Stimulated activated CD4-positive, alpha-beta T cell treated with anti-CD3 and anti-CD28 coated beads, Interleukin-15, amount 100 ng/mL, for 1 hour (primary cell): ENCODE measurements at regions not wholly inside any gene's neighbourhood (a gene's known extent, or its start where the extent isn't known, plus 50 kb on each side); places are given as distances from the start of the nearest gene placed in this dataset.

Experiments used
- DNase-seq, 2 donors: peaks; one replicate each; pipeline ENCODE4 v3.0.0-alpha.2; 2020; ENCODE audit warnings: low read depth in 1 of 2, low spot score in 1 of 2

DNA sequence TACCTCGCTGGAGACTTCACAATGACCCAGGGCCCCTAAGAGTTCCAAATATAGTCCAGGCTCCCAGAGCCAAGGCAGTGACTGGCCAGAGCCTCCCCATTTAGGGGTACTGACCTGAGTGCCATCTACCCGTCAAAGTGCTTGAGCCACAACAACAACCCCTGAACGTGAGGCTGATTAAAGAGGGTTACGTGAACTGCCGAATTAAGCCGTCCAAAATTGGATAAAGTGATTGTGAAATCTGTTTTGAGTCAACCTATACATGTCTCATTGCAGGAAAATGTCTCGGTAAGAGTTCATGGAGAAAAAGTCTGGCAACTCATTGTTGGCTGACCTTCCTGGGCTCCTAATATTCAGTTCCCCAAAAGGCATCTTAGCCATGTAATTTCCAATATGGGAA, 116.3 kb downstream of the TTC32 start:
- no peak for DNase-seq

DNA sequence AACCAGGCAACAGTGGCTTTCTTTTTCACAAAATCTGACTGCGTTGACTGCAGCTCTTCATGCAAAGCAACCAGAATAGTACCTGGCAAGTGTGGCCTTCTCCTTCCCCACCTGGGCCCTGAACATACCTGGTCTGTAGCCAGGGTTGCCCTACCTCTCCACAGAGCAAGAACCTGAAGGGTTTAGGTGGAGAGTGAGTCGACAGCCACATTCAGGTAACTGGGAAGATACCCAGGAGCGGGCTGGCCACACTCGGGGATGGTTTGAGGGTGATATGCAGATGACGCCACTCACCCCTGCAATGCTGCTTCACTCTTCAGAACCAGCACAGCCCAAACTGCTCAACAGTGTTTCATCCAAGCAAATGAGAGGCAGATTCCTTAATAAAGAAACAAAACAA, 117.3 kb downstream of the TTC32 start:
- DNase-seq: no peak

DNA sequence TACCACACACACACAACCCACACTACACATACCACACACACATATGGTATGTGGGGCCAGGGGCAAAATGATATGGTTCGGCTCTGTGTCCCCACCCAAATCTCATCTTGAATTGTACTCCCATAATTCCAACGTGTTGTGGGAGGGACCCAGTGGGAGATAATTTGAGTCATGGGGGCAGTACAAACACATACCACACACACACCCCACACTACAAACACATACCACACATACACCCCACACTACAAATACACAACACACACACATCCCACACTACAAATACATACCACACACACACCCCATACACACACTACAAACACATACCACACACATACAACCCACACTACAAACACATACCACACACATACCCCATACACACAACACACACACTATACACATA, 117.8 kb downstream of the TTC32 start:
- DNase-seq: no peak

DNA sequence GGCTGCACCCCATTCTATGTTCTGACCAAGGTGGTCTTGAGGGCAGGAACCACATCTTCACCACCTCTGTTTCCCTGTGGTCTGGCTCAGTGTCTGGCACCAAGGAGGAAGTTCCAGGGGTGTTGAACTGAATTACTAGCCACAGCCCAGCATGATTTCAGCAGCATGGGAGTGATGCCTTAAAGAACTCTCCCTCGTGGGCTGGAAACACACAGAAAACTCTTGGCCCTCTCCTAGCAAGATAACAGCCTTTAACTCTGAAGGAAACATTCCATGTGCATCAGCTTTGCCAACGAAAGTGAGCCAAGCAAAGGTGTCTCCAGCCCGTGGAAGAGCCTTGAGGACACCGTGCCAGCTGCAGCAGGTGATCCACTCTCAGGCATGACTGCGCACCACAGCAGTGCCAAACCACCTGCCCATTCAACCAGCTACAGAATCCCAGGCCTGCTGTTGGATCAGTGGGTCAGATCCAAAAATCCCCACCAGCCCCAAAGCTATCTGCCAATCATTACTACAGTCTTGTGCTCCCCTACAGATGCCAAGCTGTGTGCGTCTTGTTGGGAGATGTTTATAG, 124.8 kb downstream of the TTC32 start:
- DNase-seq: no peak

DNA sequence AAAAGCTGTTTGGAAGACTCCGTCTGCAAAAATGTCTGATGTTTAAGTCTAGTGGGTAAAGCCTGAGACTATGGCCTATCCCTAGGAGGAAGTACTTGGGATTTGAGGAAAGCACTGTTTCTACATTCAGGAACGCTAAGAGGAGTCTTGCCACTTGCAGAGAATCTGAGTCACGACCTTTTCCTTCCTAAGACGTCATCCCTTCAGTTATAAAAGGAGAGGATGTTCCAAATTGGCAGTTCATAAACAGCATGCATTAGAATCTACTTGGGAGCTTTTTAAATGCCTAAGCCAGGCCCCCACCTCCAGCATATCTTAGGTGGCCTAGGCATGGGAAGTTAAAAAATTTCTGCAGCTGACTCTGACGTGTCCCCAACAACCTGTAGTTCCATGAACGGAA, 125.9 kb downstream of the TTC32 start:
- no peak for DNase-seq

DNA sequence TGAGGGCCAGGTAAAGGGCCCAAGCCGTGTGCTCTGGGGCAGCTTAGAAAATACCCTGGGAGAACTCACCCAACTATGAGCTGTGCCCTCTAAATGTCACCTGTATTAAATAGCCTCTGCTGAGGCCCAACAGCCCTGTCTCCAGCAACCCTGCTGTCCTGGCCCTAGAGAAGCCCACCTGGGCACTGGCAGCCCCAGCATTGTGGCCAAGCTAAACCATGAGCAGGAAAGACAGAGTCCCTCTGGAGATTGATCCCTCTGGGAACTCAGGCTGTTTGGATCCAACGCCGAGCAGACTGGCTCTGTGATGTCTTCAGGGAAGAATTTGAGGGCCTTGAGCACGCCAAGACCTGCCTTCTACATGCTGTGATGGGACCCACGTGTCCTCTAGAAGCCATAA, 126.5 kb downstream of the TTC32 start:
- no peak for DNase-seq

DNA sequence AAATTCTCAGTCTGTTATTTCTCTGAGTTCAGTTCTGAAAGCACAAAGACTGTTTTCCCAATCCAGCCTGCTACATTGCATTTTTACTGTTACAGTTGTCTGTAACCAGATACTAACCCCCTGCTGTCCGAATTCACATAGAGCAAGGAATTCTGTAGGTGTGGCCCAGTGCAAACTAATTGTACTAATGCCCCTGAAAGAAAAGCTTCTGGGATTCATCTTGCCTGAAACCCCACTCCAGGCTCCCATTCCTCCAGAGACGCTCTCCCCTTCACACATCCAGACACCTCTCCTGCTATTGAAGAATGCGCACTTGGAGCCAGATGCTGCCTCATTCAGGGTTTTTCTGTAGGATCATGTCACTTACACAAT, 127.0 kb downstream of the TTC32 start:
- no peak for DNase-seq

DNA sequence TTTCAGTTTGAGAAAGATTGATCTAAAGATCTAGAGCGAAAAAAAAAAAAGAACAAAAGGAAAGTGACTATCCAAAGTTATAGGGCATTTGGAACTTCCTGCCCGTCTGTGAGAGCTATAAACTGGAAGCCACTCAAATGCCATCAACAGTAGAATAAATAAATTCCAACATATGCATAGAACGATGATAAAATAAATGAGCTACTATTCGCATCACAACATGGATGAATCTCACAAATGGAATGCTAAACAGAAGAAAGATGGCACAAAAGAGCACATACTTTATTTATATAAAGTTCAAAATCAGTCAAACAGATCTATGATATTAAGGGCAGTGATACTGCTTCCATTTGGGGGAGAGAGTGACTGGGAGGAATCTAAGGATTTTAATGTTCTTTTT, 128.8 kb downstream of the TTC32 start:
- no peak for DNase-seq

DNA sequence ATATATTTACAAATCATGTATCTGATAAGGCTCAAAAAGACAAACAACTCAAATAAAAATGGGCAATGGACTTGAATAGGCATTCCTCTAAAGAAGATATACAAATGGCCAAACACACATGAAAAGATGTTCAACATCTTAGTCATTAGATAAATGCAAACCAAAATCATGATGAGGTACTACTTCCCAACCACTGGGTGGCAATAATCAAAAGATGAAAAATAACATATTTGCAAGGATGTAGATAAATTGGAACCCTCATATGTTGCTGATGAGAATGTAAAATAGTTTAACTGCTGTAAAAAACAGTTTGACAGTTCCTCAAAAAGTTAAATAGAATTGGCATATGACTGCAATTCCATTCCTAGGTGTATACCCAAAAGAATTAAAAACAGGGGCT, 132.3 kb downstream of the TTC32 start:
- no peak for DNase-seq

DNA sequence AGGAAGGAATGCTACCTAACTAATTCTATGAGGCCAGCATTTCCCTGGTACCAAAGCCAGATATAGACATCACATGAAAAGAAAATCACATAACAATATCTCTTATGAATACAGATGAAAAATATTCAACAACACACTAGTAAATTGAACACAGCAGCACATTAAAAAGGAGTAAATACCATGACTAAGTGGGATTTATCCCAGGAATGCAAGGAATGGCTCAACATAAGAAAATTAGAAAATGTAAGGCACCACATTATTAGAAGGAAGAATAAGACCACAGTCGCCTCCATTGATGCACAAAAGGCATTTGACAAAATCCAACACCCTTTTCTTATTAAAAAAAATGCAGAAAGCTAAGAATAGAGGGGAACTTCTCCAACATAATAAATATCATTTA, 133.9 kb downstream of the TTC32 start:
- no peak for DNase-seq

DNA sequence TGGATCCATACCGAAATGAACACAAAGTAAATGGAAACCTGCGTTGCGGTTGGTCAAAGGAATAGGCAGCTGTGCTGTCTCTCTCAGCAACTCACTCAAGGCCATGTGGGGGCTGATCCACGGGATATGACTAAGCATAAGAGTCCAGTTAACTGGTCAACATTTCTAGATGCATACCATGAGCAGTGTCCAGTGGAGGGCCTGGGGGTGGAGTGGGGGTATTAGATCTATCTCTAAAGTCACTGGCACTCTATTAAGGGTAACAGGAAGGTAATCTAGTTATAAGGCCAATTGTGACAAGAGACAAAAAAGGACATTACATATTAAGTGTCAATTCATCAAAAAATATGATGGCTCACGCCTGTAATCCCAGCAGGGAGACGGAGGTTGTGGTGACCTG, 136.8 kb downstream of the TTC32 start:
- no peak for DNase-seq

DNA sequence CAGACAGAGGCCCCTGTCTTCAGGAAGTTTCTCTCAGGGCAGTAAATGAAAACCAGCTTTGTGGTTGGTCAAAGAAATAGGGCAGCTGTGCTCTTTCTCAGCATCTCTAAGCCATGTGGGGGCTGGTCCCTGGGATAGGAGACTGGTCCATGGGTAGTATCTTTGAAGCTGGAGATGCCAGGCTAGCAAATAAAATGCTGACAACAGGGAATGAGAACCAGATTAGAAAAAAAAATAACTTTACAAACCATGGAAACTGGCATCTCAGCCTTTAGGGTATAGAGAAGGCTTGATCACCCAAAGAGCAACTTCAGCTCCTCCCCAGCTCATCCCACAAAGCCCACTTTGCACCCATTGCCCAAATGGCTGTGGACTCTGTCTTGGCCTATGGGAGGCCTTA, 138.1 kb downstream of the TTC32 start:
- no peak for DNase-seq

DNA sequence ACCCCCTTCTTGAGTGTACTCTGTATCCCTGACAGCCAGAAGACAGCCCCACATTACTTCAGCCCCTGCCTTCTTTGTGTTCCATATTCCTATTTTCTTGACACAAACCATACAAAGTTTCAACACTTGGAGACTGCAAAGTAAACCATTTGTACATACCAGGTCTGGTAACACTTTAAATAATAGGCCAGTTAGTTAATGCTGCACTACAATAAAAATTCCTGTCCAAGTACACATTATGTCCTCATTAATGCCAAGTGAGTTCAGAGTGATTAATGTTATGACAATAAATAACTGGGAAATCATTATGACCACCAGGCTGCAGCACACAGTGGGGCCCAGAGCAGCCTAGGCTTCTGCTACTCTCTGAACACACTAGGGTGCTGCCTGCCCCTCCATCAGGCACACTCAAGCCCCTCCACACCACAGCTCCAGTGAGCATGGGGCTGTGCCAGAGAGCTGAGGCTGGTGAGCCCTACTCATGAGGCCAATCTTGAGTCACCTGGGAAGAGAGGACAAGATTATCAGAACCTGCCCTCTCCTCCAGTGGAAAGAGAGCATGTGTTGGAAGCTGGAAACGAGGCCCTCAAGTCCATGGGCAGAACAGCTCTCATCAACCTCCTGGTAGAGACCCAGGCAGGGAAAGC, 138.7 kb downstream of the TTC32 start:
- no peak for DNase-seq

DNA sequence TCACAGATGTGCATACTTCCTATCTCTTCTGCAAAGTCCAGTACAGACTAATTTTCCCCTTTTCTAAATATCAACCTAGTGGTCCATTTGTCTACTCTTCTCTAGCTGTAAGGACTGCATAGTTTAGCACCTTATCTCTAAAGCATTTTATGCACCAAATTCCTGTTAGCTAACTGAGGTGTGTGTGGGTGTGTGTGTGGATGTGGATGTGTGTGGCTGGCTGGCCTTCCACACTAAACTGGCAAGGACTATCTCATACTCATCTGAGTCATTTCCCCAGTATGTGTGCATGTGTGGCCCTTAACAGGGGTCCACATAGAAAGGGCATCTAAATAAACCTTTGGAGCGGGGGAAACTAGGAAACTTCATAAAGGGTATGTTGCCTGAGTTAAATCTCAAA, 139.6 kb downstream of the TTC32 start:
- no peak for DNase-seq

DNA sequence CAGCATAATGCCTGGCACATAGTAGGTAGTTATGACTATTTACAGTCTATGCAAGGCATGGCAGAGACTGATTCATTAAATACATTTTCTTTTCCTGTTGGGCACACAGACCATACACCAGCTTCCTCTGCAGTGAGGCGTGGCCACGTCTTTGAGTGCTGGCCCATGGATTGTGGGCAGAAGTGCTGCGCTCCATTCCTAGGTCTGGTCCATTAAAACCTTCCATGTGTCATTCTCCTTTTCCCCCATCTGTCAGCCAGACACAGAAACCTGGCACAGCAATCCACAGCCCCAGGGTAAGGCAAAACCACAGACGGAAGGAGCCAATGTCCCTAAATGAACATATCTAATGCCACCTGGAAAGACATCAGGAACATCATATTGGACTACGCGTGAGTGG, 141.9 kb downstream of the TTC32 start:
- DNase-seq: no peak

DNA sequence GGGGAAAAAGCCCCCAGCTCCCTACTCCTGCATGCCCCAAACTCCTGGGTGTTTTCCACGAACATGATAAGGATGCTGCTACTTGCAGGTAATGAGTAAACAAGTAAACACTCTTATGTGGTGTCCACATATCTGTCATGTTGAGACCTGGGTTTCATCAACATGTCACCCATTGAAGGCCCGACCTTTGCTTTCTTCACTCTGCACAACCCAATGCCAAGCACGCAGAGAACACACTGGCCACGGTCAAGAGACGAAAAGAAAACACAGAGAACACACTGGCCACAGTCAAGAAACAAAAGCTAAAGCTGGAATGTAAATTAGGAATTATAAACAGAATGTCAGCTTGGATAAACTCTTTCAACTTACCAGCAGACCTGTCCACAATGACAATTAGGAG, 143.1 kb downstream of the TTC32 start:
- no peak for DNase-seq

DNA sequence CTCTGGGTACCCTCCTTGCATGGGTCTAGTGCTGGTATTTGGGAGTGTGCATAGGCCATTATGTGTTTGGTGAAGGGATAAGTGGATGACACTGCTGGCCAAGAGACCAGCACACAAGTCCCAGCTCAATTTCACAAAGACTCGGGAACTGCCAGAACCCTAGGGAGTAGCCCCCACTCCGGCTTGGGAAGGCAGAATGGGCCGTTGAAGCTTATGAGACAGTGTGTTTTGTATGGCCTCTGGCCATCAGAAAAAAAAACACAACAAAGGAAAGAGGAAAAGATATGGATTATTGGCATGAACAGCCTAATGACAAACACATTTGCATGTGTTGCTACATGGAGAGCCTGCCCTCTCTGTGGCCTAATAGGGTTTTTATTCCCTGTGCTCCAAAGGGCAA, 144.2 kb downstream of the TTC32 start:
- no peak for DNase-seq

DNA sequence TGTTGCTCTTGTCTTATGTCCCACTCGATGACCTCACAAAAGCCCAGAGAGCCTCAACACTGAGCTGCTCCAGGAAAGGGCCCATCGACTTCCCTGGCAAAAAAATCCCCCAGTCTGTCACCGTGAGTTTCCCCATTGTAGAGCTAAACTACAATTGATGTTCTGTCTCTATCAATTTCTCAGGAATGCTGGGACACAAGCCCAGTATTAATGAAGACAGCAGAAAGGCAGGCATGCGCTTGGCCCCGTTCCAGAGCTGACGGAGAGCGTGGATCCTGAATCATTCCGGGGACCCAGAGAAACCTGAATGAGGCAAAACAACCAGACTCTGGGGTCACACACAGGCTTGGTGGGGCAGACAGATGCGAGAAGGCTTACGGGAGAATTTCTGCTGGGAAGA, 146.9 kb downstream of the TTC32 start:
- no peak for DNase-seq

DNA sequence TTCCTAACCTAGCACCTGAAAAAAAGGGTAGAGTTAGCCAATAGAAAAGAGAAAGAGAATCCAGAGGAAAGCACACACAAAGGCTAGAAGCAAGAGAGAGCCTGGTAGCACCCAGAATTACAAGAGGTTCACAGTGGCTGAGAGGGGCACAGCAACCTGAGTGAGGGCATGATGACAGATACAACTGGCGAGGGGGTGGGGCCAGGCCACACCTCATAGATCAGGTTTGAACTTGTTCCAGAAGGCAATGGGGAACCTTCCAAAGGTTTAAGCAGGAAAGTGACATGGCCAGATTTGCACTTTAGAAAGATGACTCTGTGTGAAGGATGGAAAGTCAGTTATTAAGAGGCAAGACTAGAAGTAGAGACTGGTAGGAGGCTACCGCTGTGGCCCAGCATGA, 148.0 kb downstream of the TTC32 start:
- DNase-seq: no peak

DNA sequence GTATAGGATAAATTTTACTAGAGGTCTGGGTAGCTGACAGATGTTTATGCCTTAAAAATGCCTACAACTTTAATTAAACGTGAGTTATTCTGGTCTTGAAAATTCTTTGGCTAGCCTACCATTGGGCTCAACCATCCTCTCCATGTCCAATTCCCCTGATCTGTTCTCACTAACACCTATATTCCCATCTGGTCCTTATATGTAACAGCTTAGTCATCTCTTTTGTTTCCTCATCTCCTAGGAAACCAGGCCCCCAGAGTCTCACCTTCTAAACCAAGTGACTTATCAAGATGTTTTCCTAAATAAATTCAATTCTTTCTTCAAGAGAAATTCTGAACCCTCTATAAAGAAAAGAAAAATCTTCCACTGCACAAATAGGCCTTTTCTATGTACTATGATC, 148.5 kb downstream of the TTC32 start:
- DNase-seq: no peak

DNA sequence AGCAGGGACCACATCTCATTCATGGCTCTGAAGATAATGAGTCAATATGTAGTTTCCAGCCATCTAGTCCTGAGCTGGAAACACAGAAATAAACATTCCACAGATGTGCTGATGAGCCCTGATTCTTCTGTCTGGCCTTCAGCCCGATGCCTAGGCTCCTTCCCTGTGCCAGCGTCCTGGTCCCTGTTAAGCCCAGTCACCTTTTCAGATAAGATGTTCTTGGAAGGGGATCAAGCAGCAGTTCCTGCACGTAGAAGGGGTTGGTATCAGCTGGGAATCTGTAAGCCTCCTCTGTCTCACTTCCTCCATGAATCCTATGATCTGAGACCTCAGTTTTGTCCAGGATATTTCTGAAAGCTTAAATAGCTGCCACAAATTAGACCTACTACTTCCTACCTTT, 149.3 kb downstream of the TTC32 start:
- DNase-seq: no peak

DNA sequence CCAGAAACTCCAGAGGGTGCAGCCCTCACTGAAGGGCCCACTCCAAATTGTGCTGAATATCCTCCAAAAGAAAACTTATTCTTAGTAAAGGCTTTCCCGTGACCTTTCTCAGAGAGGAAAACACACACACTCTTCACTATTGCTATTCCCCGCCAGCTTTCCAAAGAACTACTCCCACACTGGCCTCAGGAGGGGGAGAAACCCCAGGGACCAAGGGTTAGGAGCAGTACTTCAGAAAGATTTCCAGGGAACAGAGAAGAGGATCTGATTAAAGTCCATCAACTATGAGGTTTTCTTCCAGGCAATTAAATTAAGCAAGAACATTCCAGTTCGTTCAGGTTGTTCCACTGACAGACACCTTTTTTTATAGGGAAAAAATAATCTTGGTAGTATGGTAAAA, 150.2 kb downstream of the TTC32 start:
- DNase-seq: no peak

DNA sequence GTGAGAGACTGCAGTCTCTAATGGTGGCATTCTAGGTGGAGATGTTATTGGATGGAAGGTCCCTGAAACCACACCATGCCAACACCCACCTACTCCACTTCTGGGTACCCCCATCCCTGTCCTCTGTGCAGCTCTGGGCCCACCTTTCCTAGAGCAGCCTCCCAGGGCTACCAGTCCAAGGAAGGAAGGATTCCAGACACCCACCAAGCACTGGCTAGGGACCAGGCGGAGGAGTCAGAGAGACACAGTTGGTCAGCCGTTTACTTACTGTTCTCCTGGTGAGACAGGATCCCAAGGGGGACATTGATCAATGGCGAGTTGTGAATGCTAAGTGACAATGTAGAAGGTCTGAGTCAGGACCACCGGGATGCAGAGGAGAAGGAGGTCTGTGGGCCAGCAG, 151.6 kb downstream of the TTC32 start:
- no peak for DNase-seq

DNA sequence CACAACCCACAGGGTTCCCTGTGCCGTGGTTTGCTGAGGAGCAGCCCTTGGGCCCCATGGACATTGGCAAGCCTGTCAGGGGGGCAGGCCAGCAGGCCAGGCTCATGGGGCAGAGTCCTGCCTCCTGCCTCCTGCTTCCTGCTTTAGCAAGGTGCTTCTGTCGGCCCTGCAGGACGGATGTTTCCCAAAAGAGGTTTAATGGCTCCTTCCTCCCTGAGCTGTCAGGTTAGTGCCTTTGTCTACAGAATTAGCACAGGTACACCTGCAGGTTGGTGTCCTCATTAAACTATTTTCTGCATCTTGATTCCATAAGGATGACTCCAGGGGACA, 152.3 kb downstream of the TTC32 start:
- no peak for DNase-seq
